ENCODE measurements at regions not wholly inside any gene's neighbourhood (a gene's known extent, or its start where the extent isn't known, plus 50 kb on each side); places are given as distances from the start of the nearest gene placed in this dataset.
"Not testable (repeated sequence)": the region's sequence is repeated elsewhere in the genome, so short reads cannot be mapped to it uniquely, and the experiment has no call there.

DNA sequence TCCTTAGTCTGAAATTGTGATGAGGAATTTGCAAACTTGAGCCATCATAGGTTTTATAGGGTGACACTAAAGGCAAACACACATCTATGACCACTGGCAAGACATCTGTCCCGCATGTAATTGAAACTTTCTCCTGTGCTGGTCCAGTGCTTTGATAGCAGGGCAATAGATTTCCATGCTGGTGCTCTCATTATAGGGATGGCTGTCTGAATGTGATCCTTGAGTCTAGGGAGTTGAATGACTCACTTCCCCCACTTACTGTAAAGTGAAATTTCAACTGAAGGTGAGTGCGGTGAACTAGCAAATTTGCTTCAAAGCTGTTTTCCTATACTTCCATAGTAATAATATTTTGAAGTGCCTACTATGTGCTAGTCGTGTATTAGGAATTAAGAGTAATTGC is 1630.0 kb downstream of the STIM2 start:
- no peak for DNase-seq (ENCODE audit: low read depth)
- no peak overlapping the region for H3K4me3 ChIP-seq (ENCODE audit: low read depth, low read length)

DNA sequence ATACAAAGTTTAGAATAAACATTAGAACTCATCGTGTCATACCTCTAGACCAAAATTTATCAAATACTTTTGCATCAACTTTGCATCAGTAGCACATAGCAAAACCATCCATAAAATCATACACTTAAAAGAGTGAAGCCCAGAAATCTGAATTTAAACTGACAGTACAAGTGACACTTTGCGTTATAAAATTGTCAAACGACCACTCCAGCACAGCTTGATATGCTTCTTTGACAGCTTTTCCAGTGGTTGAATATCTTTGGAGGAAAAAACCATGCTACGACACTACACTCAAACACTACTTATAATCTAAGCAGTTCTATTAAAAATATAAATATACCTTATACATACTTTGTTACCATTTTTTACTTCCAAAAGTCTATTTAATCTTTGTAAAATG is 1644.4 kb downstream of the STIM2 start:
- no peak overlapping the region for H3K4me3 ChIP-seq (ENCODE audit: low read depth, low read length)
- TF ChIP-seq, protein P1, sequence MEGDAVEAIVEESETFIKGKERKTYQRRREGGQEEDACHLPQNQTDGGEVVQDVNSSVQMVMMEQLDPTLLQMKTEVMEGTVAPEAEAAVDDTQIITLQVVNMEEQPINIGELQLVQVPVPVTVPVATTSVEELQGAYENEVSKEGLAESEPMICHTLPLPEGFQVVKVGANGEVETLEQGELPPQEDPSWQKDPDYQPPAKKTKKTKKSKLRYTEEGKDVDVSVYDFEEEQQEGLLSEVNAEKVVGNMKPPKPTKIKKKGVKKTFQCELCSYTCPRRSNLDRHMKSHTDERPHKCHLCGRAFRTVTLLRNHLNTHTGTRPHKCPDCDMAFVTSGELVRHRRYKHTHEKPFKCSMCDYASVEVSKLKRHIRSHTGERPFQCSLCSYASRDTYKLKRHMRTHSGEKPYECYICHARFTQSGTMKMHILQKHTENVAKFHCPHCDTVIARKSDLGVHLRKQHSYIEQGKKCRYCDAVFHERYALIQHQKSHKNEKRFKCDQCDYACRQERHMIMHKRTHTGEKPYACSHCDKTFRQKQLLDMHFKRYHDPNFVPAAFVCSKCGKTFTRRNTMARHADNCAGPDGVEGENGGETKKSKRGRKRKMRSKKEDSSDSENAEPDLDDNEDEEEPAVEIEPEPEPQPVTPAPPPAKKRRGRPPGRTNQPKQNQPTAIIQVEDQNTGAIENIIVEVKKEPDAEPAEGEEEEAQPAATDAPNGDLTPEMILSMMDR (IDR thresholded peaks at IDR 0.05; ENCODE audit: control insufficient read depth, extremely low read depth, insufficient read depth): no peak
- no peak for DNase-seq (ENCODE audit: low read depth)

More for the DNA sequence above, 1630.0 kb downstream of the STIM2 start:
- TF ChIP-seq, protein P1 (IDR thresholded peaks at IDR 0.05; ENCODE audit: control insufficient read depth, extremely low read depth, insufficient read depth): no peak

DNA sequence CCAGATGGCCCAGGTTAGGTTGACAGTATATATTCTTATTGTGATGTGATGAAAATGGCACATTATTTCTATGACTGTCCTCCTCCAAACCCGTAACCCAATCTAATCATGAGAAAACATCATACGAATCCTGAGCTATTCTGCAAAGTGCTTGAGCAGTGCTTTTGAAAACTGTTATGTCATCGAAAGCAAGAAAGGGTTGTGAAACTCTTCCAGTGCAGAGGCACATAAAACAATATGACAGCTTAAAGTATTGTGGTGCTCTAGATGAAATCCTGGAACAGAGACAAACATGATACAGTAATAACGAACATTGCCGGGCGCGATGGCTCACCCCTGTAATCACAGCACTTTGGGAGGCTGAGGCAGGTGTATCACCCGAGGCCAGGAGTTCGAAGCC is 1648.0 kb downstream of the STIM2 start:
- TF ChIP-seq, protein P1 (IDR thresholded peaks at IDR 0.05; ENCODE audit: control insufficient read depth, extremely low read depth, insufficient read depth): no peak
- H3K4me3 ChIP-seq (ENCODE audit: low read depth, low read length): no peak overlapping the region
- no peak for DNase-seq (ENCODE audit: low read depth)

DNA sequence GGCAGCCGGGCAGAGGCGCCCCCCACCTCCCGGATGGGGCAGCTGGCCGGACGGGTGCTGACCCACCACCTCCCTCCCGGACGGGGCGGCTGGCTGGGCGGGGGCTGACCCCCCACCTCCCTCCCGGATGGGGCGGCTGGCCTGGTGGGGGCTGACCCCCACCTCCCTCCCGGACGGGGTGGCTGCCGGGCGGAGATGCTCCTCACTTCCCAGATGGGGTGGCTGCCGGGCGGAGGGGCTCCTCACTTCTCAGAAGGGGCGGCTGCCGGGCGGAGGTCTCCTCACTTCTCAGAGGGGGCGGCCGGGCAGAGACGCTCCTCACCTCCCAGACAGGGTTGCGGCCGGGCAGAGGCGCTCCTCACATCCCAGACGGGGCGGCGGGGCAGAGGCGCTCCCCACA is 1654.1 kb downstream of the STIM2 start:
- not testable (repeated sequence) for H3K4me3 ChIP-seq (ENCODE audit: low read depth, low read length); DNase-seq (ENCODE audit: low read depth)

DNA sequence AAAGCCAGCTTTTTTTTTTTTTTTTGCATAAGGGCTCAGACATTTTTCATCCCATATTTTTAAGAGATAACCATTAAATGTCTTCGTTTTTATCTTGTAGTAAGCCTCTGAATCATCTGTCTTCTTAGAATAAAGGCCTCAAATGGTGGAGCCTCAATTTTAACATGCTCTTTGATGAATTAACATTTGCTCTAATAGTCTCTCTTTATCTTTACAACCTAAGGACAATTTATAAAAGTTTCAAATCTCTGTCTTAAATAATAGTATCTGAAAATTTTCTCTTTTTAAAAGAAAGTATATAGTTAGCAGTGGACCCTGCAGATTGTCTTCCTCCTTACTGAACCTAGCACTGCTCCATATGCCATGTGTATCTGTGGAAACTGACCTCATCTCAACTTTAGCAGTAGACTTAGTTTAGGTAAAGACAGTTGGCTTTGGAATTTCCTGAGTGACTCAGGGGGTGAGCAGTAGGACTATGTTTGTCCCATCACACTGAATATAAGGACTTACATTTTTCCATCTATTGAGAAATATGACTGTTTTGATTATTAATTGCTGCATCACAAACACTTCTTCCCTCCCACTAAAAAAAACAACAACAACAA is 1658.0 kb downstream of the STIM2 start:
- TF ChIP-seq, protein P1 (IDR thresholded peaks at IDR 0.05; ENCODE audit: control insufficient read depth, extremely low read depth, insufficient read depth): no peak
- no peak for DNase-seq (ENCODE audit: low read depth)
- H3K4me3 ChIP-seq (ENCODE audit: low read depth, low read length): no peak overlapping the region

DNA sequence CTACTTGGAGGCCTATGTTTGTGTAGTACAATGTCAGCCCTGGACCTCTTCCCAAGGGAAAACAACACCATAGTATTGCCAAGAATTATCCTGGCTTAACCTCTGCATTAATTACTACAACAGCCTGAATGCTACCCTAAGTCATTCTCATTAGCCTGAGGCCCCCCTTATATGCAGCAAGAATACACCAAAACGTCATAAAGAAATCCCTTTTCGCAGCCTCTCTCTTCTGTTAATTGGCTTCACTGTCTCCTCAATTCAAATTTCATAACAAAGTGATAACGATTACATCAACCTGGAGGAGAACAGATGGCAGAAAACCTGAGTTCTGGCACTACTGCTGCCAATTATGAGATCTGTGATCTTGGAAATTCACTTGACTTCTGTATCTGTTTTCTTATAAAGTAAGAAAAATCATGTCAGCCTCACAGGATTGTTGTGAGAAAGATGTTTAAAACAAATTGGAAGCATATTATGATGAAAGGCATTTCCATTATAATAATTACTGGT is 1663.1 kb downstream of the STIM2 start:
- TF ChIP-seq, protein P1 (IDR thresholded peaks at IDR 0.05; ENCODE audit: control insufficient read depth, extremely low read depth, insufficient read depth): no peak
- no peak overlapping the region for H3K4me3 ChIP-seq (ENCODE audit: low read depth, low read length)
- no peak for DNase-seq (ENCODE audit: low read depth)

DNA sequence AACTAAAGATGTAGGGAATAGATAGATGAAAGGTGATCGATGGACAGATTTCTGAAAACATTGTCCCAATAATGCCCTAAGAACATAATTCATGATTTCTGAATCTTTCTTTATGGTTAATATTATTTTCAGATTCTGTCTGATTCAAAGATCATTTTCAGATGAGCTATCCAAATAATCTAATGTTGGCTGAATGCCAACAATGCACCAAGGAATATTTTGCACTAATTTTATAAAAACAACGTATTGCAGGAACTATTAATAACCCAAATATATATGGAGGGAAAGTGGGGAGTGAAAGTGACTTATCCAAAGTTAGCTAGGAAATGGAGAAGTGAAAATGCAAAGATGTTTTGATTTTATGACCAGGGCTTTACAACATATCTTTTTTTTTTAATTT is 1675.5 kb downstream of the STIM2 start:
- H3K4me3 ChIP-seq (ENCODE audit: low read depth, low read length): no peak overlapping the region
- DNase-seq (ENCODE audit: low read depth): no peak
- TF ChIP-seq, protein P1 (IDR thresholded peaks at IDR 0.05; ENCODE audit: control insufficient read depth, extremely low read depth, insufficient read depth): no peak

Measured in LNCaP clone FGC (cell line).